ENCODE measurements at regions not wholly inside any gene's neighbourhood (a gene's known extent, or its start where the extent isn't known, plus 50 kb on each side); places are given as distances from the start of the nearest gene placed in this dataset.
A peak's percentile ranks its signal among the peaks of the same experiment; 100 is the strongest.

DNA sequence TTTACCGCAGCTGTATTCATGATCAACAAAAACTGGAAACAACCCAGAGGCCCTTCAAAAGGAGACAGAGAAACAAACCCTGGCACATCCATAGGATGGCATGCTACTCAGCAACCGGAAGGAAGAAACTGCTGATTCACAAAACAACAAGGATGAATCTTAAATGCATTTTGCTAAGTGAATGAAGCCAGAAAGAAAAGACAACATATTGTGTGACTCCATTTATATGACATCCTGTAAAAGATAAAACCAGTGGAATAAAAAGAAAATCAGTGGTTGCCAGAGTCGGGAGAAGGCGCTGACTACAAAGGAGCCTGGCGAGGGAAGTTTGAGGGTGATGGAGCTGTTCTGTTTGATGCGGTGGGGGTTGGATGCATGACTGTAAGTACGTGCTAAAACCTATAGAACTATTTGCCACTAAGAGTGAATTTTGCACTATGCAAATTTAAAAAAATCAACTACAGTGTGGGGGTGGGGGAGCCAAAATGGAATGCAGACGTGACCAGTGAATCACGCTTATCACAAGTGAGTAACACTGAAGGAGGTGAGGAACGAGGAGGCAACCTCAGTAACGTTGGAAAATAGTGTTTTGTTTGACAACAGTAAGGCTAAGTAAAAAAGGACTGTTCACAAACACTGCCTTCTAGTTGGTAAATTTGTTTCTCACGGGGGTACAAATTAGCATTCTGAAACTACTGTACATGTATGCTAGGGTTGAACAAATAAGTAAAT, 108.9 kb downstream of the INHBB start:
- DNase-seq (ENCODE audit: low read depth in 1 of 2, low spot score in 1 of 2): peak in 1 of 2 donors; percentile 78
- Histone ChIP-seq H3K27ac (no peak overlapping the region), H3K36me3 (no peaks in the 10 kb centered on the region), H3K4me3 (no peak overlapping the region), H3K4me1 (ENCODE audit: low read depth) (no peaks in the 10 kb centered on the region), H3K9me3 (ENCODE audit: low read depth) (no peaks in the 10 kb centered on the region), H3K27me3 (peaks cover 2% of the 10 kb centered on the region)
- TF ChIP-seq, protein P1, sequence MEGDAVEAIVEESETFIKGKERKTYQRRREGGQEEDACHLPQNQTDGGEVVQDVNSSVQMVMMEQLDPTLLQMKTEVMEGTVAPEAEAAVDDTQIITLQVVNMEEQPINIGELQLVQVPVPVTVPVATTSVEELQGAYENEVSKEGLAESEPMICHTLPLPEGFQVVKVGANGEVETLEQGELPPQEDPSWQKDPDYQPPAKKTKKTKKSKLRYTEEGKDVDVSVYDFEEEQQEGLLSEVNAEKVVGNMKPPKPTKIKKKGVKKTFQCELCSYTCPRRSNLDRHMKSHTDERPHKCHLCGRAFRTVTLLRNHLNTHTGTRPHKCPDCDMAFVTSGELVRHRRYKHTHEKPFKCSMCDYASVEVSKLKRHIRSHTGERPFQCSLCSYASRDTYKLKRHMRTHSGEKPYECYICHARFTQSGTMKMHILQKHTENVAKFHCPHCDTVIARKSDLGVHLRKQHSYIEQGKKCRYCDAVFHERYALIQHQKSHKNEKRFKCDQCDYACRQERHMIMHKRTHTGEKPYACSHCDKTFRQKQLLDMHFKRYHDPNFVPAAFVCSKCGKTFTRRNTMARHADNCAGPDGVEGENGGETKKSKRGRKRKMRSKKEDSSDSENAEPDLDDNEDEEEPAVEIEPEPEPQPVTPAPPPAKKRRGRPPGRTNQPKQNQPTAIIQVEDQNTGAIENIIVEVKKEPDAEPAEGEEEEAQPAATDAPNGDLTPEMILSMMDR (IDR thresholded peaks at IDR 0.05; ENCODE audit: low read depth, low read length): no peak

DNA sequence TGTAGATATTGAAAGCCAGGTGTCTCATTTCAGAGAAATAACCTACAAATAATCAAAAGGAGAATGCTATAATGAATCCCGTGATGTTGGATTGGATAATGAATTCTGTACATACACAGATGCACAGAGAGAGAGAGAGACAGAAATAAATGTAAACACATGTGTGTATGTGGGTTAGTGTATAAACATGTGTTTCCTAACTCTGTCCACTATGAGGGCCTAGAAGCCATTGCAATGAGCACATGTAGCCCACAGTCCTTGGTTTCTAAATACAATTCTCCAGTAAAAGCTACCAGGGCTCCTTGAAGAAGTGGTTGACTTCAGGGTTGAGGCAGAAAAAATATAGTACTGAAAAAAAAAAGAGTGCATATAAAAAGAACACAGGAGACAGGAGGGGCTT, 109.5 kb downstream of the INHBB start:
- no peak overlapping the region for H3K27ac ChIP-seq
- DNase-seq (ENCODE audit: low read depth in 1 of 2, low spot score in 1 of 2): peak in 1 of 2 donors; percentile 39
- TF ChIP-seq, protein P1 (IDR thresholded peaks at IDR 0.05; ENCODE audit: low read depth, low read length): no peak
- no peaks in the 10 kb centered on the region for H3K4me1 ChIP-seq (ENCODE audit: low read depth)
- no peaks in the 10 kb centered on the region for H3K36me3 ChIP-seq
- H3K9me3 ChIP-seq (ENCODE audit: low read depth): no peaks in the 10 kb centered on the region
- no peak overlapping the region for H3K4me3 ChIP-seq
- H3K27me3 ChIP-seq: peaks cover 2% of the 10 kb centered on the region

DNA sequence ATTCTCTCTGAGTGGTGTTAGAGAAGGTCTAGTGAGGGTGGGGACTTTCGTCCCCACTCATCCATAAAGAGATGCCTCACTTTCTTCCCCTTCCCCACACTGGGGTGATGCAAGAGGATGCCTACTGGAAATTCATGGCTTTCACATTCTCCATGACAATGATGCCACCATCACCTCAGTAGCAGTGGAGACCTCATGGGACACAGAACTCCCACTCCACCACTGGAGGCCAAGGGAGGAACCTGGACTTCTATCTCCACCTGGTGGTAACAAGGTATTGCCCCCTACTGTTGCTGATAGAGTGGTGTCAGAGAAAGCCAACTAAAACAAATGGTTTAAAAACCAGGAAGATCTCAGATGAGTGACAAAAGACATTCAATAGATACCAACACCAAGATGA, 110.9 kb downstream of the INHBB start:
- Histone ChIP-seq H3K4me3 (no peak overlapping the region), H3K36me3 (no peaks in the 10 kb centered on the region), H3K9me3 (ENCODE audit: low read depth) (no peaks in the 10 kb centered on the region), H3K27ac (no peak overlapping the region), H3K4me1 (ENCODE audit: low read depth) (no peaks in the 10 kb centered on the region), H3K27me3 (peaks cover 5% of the 10 kb centered on the region)
- TF ChIP-seq, protein P1 (IDR thresholded peaks at IDR 0.05; ENCODE audit: low read depth, low read length): no peak
- DNase-seq (ENCODE audit: low read depth in 1 of 2, low spot score in 1 of 2): no peak

DNA sequence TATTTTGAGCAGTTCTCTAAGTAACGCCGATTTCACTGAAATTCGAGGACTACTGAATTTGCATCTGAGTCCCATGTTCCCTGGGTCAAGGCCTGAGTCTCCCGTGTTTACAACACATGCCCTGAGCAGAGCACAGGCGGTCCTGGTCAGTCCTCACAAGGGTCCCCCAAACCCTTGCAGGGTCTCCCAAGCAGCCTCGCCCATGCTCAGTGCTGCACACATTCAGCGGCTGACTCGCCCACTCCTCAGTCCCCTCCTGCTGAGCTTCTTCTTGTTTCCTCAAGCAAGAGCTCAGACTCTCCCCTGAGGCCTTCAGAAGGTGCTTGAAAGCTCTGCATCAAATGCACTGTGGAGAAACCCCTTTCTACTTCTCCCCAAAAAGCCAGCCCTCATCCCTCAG, 114.6 kb downstream of the INHBB start:
- TF ChIP-seq, protein P1 (IDR thresholded peaks at IDR 0.05; ENCODE audit: low read depth, low read length): no peak
- Histone ChIP-seq H3K4me3 (no peak overlapping the region), H3K36me3 (no peaks in the 10 kb centered on the region), H3K27ac (no peak overlapping the region), H3K27me3 (peaks cover 34% of the 10 kb centered on the region), H3K9me3 (ENCODE audit: low read depth) (no peaks in the 10 kb centered on the region), H3K4me1 (ENCODE audit: low read depth) (no peaks in the 10 kb centered on the region)
- no peak for DNase-seq (ENCODE audit: low read depth in 1 of 2, low spot score in 1 of 2)

DNA sequence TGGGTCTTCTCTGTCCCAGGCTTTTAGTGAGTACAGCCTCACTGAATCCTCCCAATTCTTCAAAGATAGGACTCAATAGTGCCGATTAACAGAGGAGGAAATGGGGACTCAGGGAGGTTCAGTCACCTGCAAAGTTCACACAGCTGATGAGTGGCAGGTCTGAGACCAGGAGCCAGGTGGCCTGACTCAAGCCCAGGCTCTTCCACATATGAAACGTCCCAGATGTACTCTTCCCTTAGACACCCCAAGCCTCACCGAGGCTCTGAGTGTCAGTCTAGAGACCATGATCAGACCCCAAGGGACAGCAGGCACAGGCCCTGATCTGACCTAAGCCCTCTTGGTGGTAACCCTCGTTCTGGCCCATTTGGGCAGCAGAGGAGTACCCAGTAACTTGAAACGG, 115.2 kb downstream of the INHBB start:
- TF ChIP-seq, protein P1 (IDR thresholded peaks at IDR 0.05; ENCODE audit: low read depth, low read length): no peak
- H3K4me3 ChIP-seq: no peak overlapping the region
- no peaks in the 10 kb centered on the region for H3K9me3 ChIP-seq (ENCODE audit: low read depth)
- peaks cover 37% of the 10 kb centered on the region for H3K27me3 ChIP-seq
- H3K4me1 ChIP-seq (ENCODE audit: low read depth): peaks cover 2% of the 10 kb centered on the region
- DNase-seq (ENCODE audit: low read depth in 1 of 2, low spot score in 1 of 2): no peak
- H3K36me3 ChIP-seq: no peaks in the 10 kb centered on the region
- no peak overlapping the region for H3K27ac ChIP-seq

All from cardiac muscle cell (in vitro differentiated cells and primary cell).